ENCODE measurements at regions not wholly inside any gene's neighbourhood (a gene's known extent, or its start where the extent isn't known, plus 50 kb on each side); places are given as distances from the start of the nearest gene placed in this dataset.
"Not testable (repeated sequence)": the region's sequence is repeated elsewhere in the genome, so short reads cannot be mapped to it uniquely, and the experiment has no call there.

DNA sequence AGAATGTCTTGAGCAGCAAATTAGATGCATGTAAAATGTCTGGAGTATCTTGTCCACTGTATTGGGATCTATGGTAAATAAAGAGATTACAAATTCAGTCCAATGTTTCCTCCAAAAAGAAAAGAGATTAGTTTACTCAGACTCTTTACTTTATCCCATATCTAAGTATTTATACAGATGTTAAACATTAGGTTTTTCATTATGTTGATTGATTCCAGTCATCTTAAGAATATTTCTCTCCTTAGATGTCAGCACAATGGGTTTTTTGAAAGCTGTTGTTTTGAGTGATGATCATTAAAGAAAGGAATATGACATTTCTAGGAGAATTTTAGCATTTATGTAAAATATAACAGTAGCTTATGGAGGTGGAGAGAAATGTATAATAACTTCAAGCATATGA is 938.9 kb downstream of the C4orf33 start:
- TF ChIP-seq POLR2AphosphoS5 (IDR thresholded peaks at IDR 0.05; ENCODE audit: borderline replicate concordance, low read depth, low read length) (no peak), FOXP2 (optimal IDR thresholded peaks at IDR 0.05; ENCODE audit: control extremely low read depth, extremely low read length, insufficient read depth) (no peak), EZH2 (IDR thresholded peaks at IDR 0.05) (no peak)
- Histone ChIP-seq H3K9me3 (ENCODE audit: low read depth, low read length) (no peaks in the 10 kb centered on the region), H3K4me3 (peak overlapping the region; percentile 22; the same call in 1 of the 2 replicates), H3K9ac (ENCODE audit: insufficient read length) (no peak overlapping the region), H3K36me3 (ENCODE audit: insufficient read depth, low read length) (no peaks in the 10 kb centered on the region), H3K27ac (peak overlapping the region; percentile 34; the same call in 1 of the 2 replicates)
- DNase-seq (ENCODE audit: low read depth, low spot score): no peak

DNA sequence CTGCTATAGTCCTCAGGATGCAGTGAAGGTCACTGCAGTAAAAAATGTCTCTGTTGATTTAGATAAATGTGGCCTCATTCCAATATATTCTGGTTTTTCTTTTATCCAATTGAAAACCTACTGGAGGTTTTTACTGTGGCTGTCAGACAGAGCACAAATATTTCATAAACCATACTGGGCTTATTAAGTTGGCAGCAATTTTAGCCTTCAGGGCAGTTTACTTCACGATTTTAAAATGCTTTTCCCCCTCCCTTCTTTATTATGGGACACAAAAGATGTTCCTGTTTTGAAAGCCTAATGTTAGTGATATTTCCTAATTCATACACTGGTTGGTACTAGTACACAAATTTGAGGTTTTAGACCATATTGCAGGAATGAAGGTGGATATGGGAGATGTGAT is 939.4 kb downstream of the C4orf33 start:
- Histone ChIP-seq H3K36me3 (ENCODE audit: insufficient read depth, low read length) (no peaks in the 10 kb centered on the region), H3K9ac (ENCODE audit: insufficient read length) (no peak overlapping the region), H3K9me3 (ENCODE audit: low read depth, low read length) (no peaks in the 10 kb centered on the region), H3K27ac (no peak overlapping the region), H3K4me3 (peak overlapping the region; percentile 22; the same call in 1 of the 2 replicates)
- TF ChIP-seq FOXP2 (optimal IDR thresholded peaks at IDR 0.05; ENCODE audit: control extremely low read depth, extremely low read length, insufficient read depth) (no peak), POLR2AphosphoS5 (IDR thresholded peaks at IDR 0.05; ENCODE audit: borderline replicate concordance, low read depth, low read length) (no peak), EZH2 (IDR thresholded peaks at IDR 0.05) (no peak)
- peak; percentile 52 for DNase-seq (ENCODE audit: low read depth, low spot score)

DNA sequence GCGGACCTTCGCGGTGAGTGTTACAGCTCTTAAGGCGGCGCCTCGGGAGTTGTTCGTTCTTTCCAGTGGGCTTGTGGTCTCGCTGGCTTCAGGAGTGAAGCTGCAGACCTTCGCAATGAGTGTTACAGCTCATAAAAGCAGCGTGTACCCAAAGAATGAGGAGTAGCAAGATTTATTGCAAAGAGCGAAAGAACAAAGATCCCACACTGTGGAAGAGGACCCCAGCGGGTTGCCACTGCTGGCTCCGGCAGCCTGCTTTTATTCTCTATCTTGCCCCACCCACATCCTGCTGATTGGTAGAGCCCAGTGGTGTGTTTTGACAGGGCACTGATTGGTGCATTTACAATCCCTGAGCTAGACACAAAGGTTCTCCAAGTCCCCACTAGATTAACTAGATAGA is 941.9 kb downstream of the C4orf33 start:
- H3K4me3 ChIP-seq; DNase-seq (ENCODE audit: low read depth, low spot score); H3K9ac ChIP-seq (ENCODE audit: insufficient read length); H3K36me3 ChIP-seq (ENCODE audit: insufficient read depth, low read length); H3K27ac ChIP-seq; H3K9me3 ChIP-seq (ENCODE audit: low read depth, low read length): not testable (repeated sequence)

DNA sequence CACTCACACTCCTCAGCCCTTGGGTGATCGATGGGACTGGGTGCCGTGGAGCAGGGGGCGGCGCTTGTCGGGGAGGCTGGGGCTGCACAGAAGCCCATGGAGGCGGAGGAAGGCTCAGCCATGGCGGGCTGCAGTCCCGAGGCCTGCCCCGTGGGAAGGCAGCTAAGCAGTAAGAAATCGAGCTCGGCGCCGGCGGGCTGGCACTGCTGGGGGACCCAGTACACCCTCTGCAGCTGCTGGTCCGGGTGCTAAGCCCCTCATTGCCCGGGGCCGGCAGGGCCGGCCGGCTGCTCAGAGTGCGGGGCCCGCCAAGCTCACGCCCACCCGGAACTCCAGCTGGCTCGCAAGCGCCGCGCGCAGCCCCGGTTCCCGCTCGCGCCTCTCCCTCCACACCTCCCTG is 942.6 kb downstream of the C4orf33 start:
- DNase-seq (ENCODE audit: low read depth, low spot score); H3K36me3 ChIP-seq (ENCODE audit: insufficient read depth, low read length); H3K9ac ChIP-seq (ENCODE audit: insufficient read length); H3K4me3 ChIP-seq; H3K27ac ChIP-seq; H3K9me3 ChIP-seq (ENCODE audit: low read depth, low read length): not testable (repeated sequence)

DNA sequence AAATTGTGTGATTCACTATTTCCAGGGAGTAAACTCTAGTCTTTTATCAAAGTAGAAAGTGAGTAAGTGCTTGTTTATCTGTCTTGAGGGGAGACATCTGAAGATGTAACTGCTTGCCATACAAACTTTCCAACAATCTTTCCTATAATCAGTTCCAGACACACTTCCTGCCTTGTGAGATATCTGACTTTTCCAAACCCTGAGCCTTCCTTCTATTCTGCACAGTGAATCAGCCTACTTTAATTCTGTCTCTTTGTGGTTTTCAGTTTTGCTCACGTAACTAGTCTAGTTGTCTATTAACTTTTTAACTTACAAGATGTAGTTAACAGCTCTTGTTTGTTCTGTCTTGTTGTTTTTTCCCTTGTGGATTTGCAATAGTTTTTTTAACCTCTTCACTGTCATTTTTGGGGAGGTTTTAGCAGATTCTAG is 947.8 kb downstream of the C4orf33 start:
- no peak for TF ChIP-seq EZH2 (IDR thresholded peaks at IDR 0.05)
- no peak for TF ChIP-seq FOXP2 (optimal IDR thresholded peaks at IDR 0.05; ENCODE audit: control extremely low read depth, extremely low read length, insufficient read depth)
- H3K36me3 ChIP-seq (ENCODE audit: insufficient read depth, low read length): no peaks in the 10 kb centered on the region
- peak; percentile 42 for DNase-seq (ENCODE audit: low read depth, low spot score)
- H3K27ac ChIP-seq: peak overlapping the region; percentile 21; the same call in 1 of the 2 replicates
- H3K9ac ChIP-seq (ENCODE audit: insufficient read length): no peak overlapping the region
- H3K9me3 ChIP-seq (ENCODE audit: low read depth, low read length): no peaks in the 10 kb centered on the region
- H3K4me3 ChIP-seq: no peak overlapping the region

DNA sequence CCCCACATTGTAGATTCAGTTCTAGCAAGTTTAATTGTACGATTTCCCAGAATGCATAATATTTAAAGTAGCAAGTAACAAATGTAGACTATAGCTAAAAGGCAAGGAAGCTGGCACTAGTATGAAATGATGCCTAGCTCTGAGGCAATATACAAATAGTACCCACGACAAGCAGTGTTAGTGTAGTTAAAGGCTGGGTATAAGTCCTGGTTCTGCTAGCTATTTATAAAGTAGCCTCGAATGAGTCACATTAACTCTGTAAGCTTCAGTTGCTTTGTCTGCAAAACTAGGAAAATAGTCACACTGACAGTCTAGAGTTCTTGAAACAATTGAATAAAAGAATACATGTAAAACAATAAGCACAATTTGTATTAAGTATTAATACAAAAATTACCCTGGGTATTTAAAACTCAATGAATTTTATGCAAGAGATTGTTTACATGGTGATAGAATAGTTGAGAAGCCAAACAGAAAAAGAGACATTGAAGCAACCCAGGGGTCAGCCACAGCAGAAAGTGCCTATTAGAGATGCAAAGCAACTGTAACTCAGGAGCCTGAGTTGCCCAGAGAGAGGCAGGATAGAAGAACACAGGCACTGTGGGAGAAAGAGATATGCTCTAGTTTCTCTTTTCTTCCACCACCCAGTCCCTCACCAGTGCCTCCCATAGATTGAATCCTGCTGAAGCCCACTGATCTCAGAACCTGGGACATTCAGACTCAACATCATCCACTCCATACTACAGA is 949.0 kb downstream of the C4orf33 start:
- no peak for DNase-seq (ENCODE audit: low read depth, low spot score)
- no peak overlapping the region for H3K4me3 ChIP-seq
- no peak overlapping the region for H3K27ac ChIP-seq
- no peaks in the 10 kb centered on the region for H3K36me3 ChIP-seq (ENCODE audit: insufficient read depth, low read length)
- no peak overlapping the region for H3K9ac ChIP-seq (ENCODE audit: insufficient read length)
- TF ChIP-seq FOXP2 (optimal IDR thresholded peaks at IDR 0.05; ENCODE audit: control extremely low read depth, extremely low read length, insufficient read depth) (no peak), EZH2 (IDR thresholded peaks at IDR 0.05) (no peak), POLR2AphosphoS5 (IDR thresholded peaks at IDR 0.05; ENCODE audit: borderline replicate concordance, low read depth, low read length) (no peak)
- no peaks in the 10 kb centered on the region for H3K9me3 ChIP-seq (ENCODE audit: low read depth, low read length)

DNA sequence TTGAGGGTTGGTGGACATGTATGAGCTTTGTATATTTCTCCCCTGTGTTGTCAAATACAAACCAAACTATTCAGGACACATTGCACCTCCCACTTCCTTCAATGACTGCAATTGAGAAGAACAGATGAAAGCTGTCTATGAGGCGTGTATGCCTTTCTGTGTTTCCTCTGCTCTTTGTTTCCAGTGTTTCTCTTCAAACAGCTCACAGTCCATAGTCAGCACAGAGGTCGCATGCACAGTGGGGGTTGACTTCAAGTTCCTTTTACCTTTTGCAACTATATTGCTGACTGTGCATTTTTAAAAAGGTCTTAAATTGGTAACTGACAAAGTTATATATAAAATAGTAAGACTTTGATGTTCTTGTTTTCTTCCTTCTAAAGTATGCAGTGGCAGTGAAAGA is 957.8 kb downstream of the C4orf33 start:
- Histone ChIP-seq H3K9ac (ENCODE audit: insufficient read length) (no peak overlapping the region), H3K36me3 (ENCODE audit: insufficient read depth, low read length) (no peaks in the 10 kb centered on the region), H3K4me3 (no peak overlapping the region), H3K27ac (no peak overlapping the region), H3K9me3 (ENCODE audit: low read depth, low read length) (no peaks in the 10 kb centered on the region)
- DNase-seq (ENCODE audit: low read depth, low spot score): no peak
- TF ChIP-seq POLR2AphosphoS5 (IDR thresholded peaks at IDR 0.05; ENCODE audit: borderline replicate concordance, low read depth, low read length): no peak
- no peak for TF ChIP-seq FOXP2 (optimal IDR thresholded peaks at IDR 0.05; ENCODE audit: control extremely low read depth, extremely low read length, insufficient read depth)
- TF ChIP-seq EZH2 (IDR thresholded peaks at IDR 0.05): no peak

DNA sequence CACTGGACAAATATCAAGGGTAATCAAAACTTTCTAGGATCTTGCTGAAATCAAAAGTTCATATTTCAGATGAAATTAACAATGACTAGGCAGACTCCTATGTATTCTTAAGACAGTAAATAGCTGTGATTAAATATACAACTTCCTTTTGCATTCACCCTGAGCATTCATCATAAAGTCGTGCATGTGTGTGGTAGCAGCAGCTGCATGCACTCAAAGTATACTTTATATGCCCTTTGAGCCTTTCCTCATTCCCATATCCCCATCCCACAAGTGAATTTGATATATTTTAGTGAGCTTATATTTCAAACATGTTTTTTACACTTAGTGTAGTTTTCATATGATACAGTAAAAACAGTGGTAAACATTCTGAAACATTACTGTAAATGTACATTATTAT is 959.0 kb downstream of the C4orf33 start:
- no peak for TF ChIP-seq EZH2 (IDR thresholded peaks at IDR 0.05)
- no peak for TF ChIP-seq POLR2AphosphoS5 (IDR thresholded peaks at IDR 0.05; ENCODE audit: borderline replicate concordance, low read depth, low read length)
- no peak for TF ChIP-seq FOXP2 (optimal IDR thresholded peaks at IDR 0.05; ENCODE audit: control extremely low read depth, extremely low read length, insufficient read depth)
- DNase-seq (ENCODE audit: low read depth, low spot score): no peak
- H3K9ac ChIP-seq (ENCODE audit: insufficient read length): no peak overlapping the region
- H3K4me3 ChIP-seq: no peak overlapping the region
- H3K36me3 ChIP-seq (ENCODE audit: insufficient read depth, low read length): no peaks in the 10 kb centered on the region
- H3K27ac ChIP-seq: no peak overlapping the region
- H3K9me3 ChIP-seq (ENCODE audit: low read depth, low read length): no peaks in the 10 kb centered on the region

DNA sequence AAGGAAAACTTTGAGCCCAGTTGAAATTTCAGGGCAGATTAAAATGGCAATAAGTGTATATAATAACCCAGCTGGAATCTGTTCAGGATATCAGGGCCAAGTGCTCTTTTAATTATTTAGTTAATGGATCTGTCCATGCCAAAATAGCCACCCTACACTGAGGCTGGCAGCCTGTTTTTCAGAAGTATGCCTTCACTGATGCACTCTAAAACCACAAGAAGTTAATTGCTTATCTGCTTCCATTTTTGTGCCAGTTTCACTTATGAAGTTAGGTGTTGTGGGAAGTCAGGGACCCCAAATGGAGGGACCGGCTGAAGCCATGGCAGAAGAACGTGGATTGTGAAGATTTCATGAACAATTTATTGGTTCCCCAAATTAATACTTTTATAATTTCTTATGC is 960.3 kb downstream of the C4orf33 start:
- DNase-seq (ENCODE audit: low read depth, low spot score): no peak
- Histone ChIP-seq H3K36me3 (ENCODE audit: insufficient read depth, low read length) (no peaks in the 10 kb centered on the region), H3K9ac (ENCODE audit: insufficient read length) (no peak overlapping the region), H3K9me3 (ENCODE audit: low read depth, low read length) (no peaks in the 10 kb centered on the region), H3K27ac (no peak overlapping the region), H3K4me3 (no peak overlapping the region)
- TF ChIP-seq FOXP2 (optimal IDR thresholded peaks at IDR 0.05; ENCODE audit: control extremely low read depth, extremely low read length, insufficient read depth): no peak
- no peak for TF ChIP-seq POLR2AphosphoS5 (IDR thresholded peaks at IDR 0.05; ENCODE audit: borderline replicate concordance, low read depth, low read length)
- no peak for TF ChIP-seq EZH2 (IDR thresholded peaks at IDR 0.05)

Measured in SK-N-MC (cell line).